Neural crest cell (in vitro differentiated cells): ENCODE measurements at regions not wholly inside any gene's neighbourhood (a gene's known extent, or its start where the extent isn't known, plus 50 kb on each side); places are given as distances from the start of the nearest gene placed in this dataset.

Source experiments
- DNase-seq: peaks from one replicate; pipeline ENCODE4 v3.0.0; 2021; ENCODE audit warnings: low read depth, mixed read lengths, low spot score
- H3K27ac Mint-ChIP-seq: one replicate; pipeline ENCODE4 v1.8.0; 2021; ENCODE audit warnings: mild to moderate bottlenecking, mixed read lengths; ENCODE audit not compliant: unreplicated experiment
- H3K27me3 Mint-ChIP-seq: 2 replicates; pipeline ENCODE4 v1.8.0; 2021; ENCODE audit warnings: low read depth, mild to moderate bottlenecking, mixed read lengths
- H3K36me3 Mint-ChIP-seq: 2 replicates; pipeline ENCODE4 v1.8.0; 2021; ENCODE audit warnings: low read depth, mild to moderate bottlenecking, mixed read lengths
- H3K4me1 Mint-ChIP-seq: 2 replicates; pipeline ENCODE4 v1.8.0; 2021; ENCODE audit warnings: mixed read lengths
- H3K4me3 Mint-ChIP-seq: one replicate; pipeline ENCODE4 v1.8.0; 2021; ENCODE audit warnings: mild to moderate bottlenecking, mixed read lengths
- H3K9me3 Mint-ChIP-seq: 2 replicates; pipeline ENCODE4 v1.8.0; 2021; ENCODE audit warnings: mixed read lengths
- TF ChIP-seq, protein P1 (sequence below): fragments of 200-600 bp; sonication (generic); conservative IDR thresholded peaks from 2 replicates; pipeline ENCODE4 v1.5.0; 2021; ENCODE audit warnings: antibody characterized with exemption, mild to moderate bottlenecking

DNA sequence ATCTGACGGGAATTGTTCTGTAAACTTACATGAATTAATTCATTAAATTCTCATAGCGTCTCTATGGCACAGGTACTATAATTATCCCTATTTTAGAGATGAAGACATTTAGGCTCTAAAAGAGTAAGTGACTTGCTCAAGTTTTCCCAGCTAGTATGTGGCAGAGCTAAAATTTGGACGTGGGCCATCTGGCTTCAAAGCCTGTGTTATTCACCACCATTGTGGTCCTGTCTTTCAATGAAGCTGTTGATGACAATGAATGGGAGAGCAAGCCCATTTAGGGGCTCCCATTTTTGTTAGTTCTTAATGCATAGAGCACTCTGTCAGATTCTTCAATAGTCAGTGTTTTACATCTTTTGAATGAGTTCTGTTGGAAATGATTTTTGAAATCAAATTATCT is 236.0 kb upstream of the CD180 start:
- H3K9me3 Mint-ChIP-seq = peaks cover 3% of the 10 kb centered on the region
- no peak overlapping the region for H3K4me3 Mint-ChIP-seq
- DNase-seq = no peak
- TF ChIP-seq, protein P1, sequence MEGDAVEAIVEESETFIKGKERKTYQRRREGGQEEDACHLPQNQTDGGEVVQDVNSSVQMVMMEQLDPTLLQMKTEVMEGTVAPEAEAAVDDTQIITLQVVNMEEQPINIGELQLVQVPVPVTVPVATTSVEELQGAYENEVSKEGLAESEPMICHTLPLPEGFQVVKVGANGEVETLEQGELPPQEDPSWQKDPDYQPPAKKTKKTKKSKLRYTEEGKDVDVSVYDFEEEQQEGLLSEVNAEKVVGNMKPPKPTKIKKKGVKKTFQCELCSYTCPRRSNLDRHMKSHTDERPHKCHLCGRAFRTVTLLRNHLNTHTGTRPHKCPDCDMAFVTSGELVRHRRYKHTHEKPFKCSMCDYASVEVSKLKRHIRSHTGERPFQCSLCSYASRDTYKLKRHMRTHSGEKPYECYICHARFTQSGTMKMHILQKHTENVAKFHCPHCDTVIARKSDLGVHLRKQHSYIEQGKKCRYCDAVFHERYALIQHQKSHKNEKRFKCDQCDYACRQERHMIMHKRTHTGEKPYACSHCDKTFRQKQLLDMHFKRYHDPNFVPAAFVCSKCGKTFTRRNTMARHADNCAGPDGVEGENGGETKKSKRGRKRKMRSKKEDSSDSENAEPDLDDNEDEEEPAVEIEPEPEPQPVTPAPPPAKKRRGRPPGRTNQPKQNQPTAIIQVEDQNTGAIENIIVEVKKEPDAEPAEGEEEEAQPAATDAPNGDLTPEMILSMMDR = no peak
- H3K27ac Mint-ChIP-seq = no peak overlapping the region
- H3K36me3 Mint-ChIP-seq = no peaks in the 10 kb centered on the region
- peaks cover 12% of the 10 kb centered on the region for H3K4me1 Mint-ChIP-seq
- no peaks in the 10 kb centered on the region for H3K27me3 Mint-ChIP-seq

DNA sequence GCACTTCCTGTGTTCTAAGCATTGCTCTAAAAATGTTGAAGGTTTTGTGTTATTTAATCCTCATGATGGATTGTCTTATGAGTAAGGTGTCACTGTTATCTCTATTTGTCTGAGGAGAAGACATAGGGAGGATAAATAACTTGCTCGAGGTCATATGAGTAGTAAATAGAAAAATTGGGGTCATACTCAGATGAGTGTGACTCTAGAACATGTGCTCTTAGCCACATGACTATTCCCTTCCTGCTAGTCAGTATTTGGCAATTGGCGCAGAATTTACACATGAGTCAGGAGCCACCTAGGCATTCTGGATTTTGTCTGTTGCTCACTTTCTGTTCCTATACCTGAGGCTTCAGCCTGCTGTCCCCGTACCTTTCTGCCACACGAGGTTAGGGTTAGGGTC is 234.6 kb upstream of the CD180 start:
- TF ChIP-seq, protein P1 = no peak
- no peak for DNase-seq
- no peaks in the 10 kb centered on the region for H3K36me3 Mint-ChIP-seq
- H3K9me3 Mint-ChIP-seq = peaks cover 7% of the 10 kb centered on the region
- no peak overlapping the region for H3K4me3 Mint-ChIP-seq
- H3K27ac Mint-ChIP-seq = no peak overlapping the region
- H3K27me3 Mint-ChIP-seq = no peaks in the 10 kb centered on the region
- peaks cover 20% of the 10 kb centered on the region for H3K4me1 Mint-ChIP-seq

DNA sequence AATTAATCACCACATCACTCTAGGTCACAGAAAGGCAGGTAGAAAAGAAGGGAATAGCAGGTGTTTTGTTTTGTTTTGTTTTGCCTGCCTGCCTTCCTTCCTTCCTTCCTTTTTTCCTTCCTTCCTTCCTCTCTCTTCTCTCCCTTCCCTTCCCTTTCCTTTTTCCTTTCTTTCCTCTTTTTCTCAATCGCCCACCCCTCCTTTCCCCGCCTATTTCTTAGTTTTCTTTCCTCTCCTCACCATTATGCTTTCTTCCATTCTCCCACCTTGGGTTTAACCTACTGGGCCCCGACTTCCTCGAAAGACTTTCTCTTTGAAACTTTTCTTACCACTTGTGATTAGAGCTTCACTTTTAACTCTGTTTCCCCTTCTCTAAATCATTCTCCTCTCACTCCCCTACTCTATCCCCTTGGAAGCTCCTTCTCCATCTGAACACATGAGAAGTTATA is 231.3 kb upstream of the CD180 start:
- H3K4me1 Mint-ChIP-seq = peaks cover 16% of the 10 kb centered on the region
- peaks cover 7% of the 10 kb centered on the region for H3K9me3 Mint-ChIP-seq
- H3K36me3 Mint-ChIP-seq = no peaks in the 10 kb centered on the region
- H3K27me3 Mint-ChIP-seq = no peaks in the 10 kb centered on the region
- no peak overlapping the region for H3K4me3 Mint-ChIP-seq
- no peak overlapping the region for H3K27ac Mint-ChIP-seq
- DNase-seq = no peak
- TF ChIP-seq, protein P1 = no peak

DNA sequence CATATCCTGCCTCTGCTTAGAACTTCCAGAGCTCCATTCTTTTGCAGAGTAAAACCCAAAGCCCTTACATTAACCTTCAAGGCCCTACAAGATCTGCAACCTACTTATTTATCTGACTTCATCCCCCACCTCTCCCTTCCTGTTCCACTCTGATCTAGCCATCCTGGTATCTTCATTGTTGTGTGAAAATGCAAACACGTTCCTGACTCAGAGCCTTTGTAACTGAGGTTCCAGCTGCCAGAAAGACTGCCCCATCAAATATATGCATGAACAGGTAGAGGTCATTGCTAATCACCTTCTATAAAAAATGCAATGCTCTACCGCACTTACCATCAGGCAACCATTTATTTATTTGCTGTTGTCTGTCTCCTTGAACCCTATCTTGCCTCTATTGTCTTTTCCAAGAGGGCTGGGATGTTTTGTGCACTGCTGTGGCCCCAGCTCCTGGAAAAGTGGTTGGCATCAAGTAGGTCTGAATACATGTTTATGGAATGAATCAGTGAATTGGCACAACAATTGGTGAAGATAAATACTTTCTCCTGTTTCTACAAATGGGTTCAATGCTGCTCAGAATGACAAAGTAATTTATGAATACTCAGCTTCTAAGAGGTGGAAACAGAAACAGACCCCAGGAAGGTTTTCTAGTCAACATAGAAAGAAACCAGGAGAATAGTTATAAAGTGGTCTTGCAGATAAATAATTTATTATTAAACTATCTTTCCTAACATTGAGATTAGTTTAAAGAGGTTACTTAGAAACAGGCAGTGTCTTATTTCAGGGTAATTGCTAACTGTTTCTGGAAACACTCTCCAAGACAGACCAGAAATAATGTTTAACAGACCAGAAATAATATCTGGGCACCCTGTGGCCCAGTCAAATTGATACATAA is 230.6 kb upstream of the CD180 start:
- peaks cover 9% of the 10 kb centered on the region for H3K9me3 Mint-ChIP-seq
- H3K4me1 Mint-ChIP-seq = peaks cover 10% of the 10 kb centered on the region
- DNase-seq = no peak
- TF ChIP-seq, protein P1 = no peak
- H3K4me3 Mint-ChIP-seq = no peak overlapping the region
- H3K36me3 Mint-ChIP-seq = peaks cover under 1% of the 10 kb centered on the region
- no peaks in the 10 kb centered on the region for H3K27me3 Mint-ChIP-seq
- H3K27ac Mint-ChIP-seq = no peak overlapping the region

DNA sequence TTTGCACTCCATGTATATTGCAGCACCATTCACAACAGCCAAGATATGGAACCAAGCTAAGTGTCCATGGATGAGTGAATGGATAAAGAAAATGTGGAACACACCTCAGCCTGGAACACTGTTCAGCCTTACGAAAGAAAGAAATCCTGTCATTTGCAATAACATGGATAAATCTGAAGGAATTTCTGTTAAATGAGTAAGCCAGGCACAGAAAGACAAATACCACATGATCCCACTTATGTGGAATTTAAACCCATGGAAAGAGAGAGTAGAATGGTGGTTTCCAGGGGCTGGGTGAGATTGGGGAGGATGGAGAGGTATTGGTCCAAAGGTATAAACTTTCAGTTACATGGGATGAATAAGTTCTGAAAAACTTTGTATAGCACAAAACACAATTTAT is 228.9 kb upstream of the CD180 start:
- no peak overlapping the region for H3K4me3 Mint-ChIP-seq
- DNase-seq = no peak
- no peaks in the 10 kb centered on the region for H3K27me3 Mint-ChIP-seq
- peaks cover 10% of the 10 kb centered on the region for H3K4me1 Mint-ChIP-seq
- H3K9me3 Mint-ChIP-seq = peaks cover 11% of the 10 kb centered on the region
- peaks cover 2% of the 10 kb centered on the region for H3K36me3 Mint-ChIP-seq
- H3K27ac Mint-ChIP-seq = no peak overlapping the region
- TF ChIP-seq, protein P1 = no peak
